GM21576 (cell line): ENCODE measurements at regions not wholly inside any gene's neighbourhood (a gene's known extent, or its start where the extent isn't known, plus 50 kb on each side); places are given as distances from the start of the nearest gene placed in this dataset.
"Not testable (repeated sequence)": the region's sequence is repeated elsewhere in the genome, so short reads cannot be mapped to it uniquely, and the experiment has no call there.

Experiments used
- ATAC-seq: cut with Tn5 transposase; IDR thresholded peaks from one replicate; pipeline ENCODE4 v1.9.1; 2021; ENCODE audit warnings: mild to moderate bottlenecking, moderate library complexity; ENCODE audit not compliant: unreplicated experiment

DNA sequence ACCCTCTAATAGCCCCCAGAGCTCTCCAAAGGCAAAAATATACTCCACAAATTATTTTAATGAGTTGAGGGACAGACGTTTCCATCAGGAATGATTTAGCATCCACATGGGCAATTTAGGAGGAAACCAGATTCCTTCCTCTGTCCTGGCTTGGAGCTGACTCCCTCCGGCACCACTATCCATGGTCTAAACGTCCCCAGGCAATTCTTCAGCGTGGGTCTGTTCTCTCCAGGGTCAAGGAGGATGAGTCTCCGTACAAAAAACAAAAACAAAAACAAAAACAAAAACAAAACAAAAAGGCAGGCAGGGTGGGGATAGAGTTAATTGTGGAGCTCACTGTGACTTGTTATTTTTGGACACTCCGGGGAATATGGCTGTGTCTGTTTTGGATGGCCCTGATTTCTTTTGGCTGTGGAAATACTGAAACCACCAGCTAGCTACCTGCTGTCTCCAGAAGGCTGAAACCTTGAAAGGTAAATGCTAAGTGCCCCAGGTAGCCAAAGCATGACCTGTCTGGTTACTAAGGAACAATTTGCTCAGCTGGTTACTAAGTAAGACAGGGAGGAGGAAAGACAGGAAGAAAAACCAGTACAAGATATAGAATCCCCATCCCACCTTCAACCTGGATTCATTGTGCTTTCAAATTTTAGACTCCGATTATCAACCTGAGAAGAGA lies 419.1 kb upstream of the LCORL start:
- no peak for ATAC-seq

DNA sequence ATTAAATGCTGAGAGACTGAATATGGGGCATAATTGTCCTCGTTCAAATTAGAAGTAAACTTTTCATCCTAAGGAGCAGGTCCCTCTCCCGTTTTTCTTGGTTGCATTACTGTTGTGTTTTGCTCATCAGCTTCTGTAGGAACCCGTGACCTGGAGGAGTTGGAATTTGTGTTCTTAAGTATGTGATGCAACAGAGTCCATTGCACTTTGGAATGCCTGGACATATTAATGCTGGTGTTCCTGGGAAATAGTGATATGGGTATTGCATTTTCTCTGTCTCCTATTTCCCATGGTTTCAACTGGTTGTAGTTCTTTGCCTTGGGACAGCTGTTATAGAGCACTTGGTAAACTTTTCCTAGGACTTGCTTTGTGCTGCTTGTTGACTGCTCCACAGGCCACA lies 417.8 kb upstream of the LCORL start:
- no peak for ATAC-seq

DNA sequence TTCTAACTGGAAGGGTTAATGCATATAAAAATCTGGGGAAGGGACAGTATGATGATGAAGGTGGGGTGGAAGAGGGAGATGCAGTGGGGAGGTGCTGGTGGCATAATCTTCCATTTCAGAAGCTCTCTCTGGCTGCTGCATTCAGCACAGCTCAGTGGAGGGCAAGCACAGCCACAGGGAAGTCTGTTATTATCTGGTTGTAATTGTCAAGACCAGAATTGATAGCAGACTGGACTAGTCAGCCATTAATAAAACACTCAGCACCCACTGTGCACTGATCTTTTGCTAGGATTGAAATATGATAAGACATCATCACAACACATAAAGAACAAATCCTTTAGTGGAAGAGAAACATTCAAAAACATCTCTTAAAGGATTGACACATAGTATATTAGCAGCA lies 414.2 kb upstream of the LCORL start:
- no peak for ATAC-seq

DNA sequence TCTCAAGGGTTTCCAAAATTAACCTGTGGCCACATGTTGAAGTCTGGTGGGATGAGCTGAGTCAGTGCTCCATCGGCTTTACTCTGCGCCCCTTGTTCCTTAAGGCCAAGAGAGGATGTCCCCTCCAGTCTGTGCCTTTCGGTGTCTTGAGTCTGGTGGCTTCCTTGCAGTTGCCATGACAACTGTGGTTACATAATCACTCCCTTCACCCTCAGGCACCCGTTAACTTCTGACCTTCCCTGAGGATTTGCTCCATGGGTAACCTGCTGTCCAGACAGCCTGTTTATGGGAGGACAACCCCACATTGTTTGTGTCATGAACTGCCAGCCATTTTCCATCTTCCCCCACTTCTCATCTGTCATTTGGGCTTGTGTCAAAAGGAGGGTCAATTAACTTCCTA lies 401.1 kb upstream of the LCORL start:
- ATAC-seq, result no peak

DNA sequence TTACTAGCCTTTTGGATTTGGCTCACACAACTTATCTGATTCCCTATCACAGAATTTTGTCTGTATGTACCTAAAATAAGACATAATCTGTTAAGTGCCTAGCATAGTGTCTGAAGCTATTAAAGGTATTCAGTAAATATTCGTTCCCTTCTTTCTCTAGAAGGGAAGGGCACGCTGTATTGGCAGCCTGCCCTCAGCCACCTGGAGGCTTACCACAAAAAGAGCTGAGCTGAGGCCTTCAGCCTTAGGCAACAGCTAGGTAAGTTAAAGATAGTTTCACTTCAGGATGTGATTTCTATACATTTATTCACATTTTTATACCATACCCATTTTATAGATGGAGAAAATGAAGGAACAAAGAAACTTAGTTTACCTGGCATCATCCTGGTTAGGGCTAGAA lies 400.0 kb upstream of the LCORL start:
- no peak for ATAC-seq

DNA sequence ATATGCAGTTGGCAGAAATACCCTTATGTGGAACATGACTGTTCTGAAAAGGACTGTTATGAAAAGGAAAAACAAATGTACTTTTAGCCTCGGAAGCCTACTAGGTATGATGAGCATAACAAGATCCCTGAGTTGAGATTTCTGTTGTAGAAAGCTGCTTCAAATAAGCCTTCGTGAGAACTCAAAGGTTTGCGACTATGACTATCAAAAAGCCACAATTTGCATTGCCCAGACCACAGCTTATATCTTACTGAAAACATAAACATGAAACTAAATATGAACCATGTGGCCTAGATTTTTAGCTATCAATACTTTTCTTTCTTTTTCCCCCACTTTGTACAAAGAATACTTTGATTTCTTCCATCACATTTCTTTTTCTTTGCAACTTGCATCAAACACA lies 398.2 kb upstream of the LCORL start:
- ATAC-seq, result no peak

DNA sequence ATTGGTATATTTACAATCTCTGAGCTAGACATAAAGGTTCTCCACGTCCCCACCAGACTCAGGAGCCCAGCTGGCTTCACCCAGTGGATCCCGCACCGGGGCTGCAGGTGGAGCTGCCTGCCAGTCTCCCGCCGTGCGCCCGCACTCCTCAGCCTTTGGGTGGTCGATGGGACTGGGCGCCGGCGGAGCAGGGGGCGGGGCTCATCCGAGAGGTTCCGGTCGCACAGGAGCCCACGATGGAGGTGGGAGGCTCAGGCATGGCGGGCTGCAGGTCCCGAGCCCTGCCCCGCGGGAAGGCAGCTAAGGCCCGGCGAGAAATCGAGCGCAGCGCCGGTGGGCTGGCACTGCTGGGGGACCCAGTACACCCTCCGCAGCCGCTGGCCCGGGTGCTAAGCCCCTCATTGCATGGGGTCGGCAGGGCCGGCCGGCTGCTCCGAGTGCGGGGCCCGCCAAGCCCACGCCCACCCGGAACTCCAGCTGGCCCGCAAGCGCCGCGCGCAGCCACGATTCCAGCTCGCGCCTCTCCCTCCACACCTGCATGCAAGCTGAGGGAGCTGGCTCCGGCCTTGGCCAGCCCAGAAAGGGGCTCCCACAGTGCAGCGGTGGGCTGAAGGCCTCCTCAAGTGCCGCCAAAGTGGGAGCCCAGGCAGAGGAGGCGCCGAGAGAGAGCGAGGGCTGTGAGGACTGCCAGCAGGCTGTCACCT lies 396.8 kb upstream of the LCORL start:
- not testable (repeated sequence) for ATAC-seq

DNA sequence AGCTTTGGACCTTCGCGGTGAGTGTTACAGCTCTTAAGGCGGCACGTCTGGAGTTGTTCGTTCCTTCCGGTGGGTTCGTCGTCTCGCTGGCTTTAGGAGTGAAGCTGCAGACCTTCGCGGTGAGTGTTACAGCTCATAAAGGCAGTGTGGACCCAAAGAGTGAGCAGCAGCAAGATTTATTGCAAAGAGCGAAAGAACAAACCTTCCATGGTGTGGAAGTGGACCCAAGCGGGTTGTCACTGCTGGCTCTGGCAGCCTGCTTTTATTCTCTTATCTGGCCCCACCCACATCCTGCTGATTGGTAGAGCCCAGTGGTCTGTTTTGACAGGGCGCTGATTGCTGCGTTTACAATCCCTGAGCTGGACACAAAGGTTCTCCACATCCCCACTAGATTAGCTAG lies 396.1 kb upstream of the LCORL start:
- ATAC-seq, result not testable (repeated sequence)

DNA sequence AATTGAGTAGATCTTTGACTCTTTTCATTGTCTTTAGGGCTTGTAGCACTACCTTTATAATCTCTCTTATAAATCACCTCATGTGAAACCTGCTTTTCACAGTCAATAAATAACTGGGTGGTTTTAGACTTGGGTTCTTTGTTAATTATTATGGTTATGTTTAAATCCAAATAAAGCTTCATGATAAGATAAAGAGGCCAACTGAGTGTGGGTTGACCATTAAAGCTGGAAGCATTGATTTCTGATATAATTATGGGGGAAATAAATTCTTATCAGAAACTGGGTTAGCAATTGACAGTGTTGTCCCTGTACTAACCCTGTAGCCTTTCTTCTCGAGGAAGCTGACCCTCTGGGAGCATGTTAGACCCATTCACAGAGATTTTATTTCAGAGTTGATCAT lies 384.7 kb upstream of the LCORL start:
- no peak for ATAC-seq

DNA sequence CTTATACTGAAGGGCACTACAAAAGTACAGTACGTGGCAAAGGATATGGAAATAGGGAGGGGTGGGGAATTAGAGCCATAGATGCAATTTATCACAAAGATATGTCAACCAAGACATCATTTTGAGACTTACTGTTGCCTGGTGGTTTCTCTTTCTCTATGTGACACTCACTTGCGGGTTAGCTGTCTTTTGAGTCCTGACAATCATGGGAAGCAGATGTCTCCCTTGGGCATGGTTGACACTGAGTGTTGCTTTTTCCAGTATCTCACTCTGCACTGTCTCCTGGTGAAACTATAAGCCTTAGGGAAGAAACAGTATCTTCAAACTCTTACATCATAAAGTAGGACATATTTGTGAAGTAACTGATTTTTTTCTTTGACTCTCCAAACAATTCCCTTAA lies 383.5 kb upstream of the LCORL start:
- ATAC-seq, result no peak

DNA sequence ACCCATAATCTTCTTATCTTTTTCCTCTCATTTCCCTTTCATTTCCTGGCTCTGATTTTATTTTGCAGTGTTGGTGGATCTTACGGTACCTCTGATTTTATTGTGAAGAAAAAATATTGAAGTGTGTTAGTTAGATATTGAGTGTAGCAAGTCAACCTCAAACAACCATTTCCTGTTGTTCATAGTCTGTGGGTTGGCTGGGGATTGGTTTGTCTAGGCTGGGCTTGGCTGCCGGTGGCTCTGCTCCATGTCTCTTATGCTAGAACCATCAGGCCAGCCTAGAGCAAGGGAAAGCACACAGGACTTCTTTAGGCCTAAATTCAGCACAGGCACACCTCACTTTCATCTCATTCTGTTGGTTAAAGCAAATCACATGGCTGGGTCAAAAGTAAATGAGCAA lies 383.1 kb upstream of the LCORL start:
- no peak for ATAC-seq

DNA sequence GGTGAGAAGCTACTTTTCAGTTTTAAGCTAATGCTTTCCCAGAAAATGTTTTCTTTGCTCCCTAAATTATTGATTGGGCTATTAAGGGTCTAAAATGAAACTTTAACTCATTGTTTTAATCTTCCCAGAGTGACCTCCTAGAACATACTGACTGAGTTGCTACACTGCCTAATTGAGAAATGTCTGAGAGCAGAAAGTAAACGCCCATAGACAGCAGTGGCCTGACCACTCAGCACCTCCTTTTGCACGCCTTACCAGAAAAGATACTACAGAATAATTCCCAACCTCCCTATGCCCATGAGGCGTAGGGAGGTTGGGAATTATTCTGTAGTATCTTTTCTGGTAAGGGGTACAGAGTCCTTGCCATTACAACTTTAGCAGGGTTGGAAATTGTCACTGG lies 381.8 kb upstream of the LCORL start:
- no peak for ATAC-seq

DNA sequence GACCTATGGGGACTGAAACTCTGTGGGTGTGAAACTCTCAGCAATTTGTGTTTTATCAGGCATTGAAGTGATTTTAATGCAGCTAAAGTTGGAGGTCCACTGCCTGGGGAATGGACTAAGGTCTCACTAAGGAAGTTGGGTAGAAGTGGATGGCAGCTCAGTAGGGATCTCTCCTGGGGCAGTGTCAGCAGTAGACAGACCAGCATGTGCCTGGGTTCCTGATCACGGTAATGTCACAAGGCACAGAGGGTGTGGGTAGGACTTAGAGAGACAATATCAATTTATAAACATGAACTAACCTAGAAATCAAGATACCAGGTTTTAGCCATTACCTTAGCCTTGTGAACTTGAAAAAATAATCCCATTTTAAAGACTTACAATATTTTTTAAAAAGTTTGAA lies 380.3 kb upstream of the LCORL start:
- ATAC-seq, result no peak

DNA sequence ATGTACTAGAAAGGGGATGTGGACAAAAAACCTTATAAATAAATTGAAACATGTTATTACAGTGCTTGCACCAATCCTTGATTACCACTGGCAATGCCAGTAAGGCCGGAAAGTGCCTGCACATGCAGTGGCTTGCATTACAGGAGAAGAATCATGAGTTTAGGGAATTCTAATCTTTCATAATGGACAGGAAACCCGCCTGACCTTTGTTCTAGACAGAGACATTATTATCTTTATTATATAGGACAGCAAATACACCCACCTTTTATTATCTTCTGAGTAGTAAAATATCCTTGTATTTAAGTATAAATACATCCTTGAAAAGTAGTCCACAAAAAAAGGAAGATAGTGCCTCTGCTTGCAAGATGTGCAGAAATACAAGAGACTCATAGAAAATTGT lies 379.9 kb upstream of the LCORL start:
- ATAC-seq, result no peak

DNA sequence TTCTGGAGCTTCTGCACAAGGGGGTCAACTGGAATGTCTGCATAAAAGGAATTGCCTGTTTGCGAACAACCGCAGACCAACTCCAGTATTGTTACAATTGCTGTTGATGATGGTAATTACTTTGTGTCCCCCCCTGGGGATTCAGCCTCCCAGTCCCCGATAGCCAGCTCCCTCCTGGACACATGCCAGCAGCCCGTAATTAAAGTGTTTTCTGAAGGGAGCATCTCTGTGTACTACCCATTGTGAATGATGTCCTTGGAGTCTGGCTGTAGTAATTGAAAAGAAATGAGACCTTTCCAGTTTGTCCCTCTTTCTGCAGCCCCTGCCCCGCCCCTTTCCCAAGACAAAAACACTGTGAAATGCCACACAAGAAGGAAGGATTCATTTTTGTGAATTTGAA lies 377.1 kb upstream of the LCORL start:
- ATAC-seq, result no peak

DNA sequence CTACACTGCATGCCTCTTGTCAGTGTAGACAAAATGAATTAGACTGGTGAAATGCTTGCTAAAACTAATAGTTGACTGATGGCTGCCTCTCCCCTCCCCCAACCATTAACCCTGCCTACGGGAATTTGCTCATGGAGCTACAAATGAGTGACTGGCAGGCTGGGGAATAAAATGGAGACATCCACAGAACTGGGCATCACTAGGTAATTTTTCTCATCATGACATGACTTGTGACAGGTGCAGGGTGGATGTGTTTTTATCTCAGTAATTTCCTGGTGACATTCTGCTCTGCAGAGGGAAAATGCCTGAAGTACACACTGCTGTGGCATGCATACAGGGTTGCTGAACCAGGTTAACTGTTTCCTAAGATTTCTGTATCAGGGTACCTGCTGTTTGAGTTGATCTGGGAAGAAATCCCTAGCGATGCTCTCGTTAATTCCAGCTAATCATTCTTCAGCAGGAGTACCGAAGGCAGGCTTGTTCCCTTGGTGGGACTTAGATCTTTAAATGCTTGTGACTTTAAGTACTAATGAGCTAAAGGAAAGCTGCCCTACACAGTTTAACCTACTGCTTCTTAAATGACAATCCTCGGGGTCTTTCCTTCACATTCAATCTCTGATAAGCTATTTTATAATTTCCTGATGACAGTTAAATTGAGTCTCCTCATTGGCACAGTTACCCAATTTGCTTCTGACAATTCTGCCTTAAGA lies 376.3 kb upstream of the LCORL start:
- ATAC-seq, result no peak

DNA sequence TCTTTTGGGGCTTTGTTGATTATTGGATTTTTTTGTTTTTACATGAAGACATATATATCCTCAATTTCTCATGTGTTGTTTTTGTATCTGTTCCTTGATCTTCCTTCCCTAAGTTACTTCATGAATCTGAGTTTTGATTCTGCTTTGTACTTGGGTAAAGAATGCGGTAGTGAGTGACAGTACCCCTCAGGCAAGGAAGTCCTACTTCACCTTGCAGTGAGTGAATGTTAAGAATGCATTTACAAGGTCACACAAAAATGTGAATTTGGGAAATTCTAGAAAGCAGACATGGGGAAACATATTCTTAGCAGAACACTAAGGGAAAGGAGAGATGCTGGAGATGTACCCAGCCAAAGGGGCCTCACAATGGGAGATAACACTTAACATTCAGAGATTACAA lies 373.1 kb upstream of the LCORL start:
- no peak for ATAC-seq

DNA sequence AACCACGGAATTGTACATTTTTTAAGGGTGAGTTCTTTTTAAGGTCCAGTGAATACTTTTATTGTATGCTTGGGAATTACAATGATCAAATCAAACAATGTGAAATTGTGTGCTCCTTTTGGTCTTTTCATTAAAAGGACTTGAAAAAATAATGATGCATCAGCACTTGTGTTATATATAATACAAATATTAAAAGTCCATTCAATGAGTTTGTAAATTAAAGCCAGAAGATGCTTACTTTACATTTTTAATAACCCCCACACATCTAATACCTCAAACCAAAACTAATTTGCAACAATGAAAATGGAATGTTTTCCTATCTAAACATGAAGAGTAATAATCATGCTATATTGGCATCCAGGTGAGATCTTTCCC lies 369.8 kb upstream of the LCORL start:
- no peak for ATAC-seq

DNA sequence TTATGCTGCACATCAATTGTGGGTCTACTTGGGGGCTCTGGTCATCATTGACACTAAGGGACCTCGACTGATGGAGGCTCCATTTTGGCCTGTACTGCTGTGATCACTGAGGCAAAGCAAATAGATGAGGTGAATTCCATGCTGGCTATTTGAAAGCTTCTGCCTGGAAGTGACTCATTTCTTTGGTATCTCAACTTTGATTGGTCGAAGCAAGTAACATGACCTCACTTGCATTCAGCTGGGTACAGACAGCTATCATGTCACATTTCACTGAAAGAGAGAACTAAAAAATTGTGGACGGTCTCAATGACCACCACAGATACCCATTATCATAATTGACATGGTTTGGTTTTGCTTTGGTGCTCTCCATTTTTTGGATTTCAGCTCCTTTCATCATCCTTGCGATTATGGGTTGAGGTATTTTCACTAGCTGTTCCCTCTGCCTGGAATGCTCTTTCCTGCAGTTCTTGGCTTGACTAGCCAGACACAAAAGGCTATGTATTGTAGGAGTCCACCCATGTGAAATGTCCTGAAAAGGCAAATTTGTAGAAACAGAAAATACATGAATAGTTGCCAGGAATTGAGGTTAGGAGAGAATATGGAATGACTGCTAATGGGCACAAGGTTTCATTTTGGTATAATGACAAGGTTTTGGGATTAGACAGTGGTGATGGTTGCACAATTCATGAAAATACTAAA lies 369.2 kb upstream of the LCORL start:
- ATAC-seq, result no peak

DNA sequence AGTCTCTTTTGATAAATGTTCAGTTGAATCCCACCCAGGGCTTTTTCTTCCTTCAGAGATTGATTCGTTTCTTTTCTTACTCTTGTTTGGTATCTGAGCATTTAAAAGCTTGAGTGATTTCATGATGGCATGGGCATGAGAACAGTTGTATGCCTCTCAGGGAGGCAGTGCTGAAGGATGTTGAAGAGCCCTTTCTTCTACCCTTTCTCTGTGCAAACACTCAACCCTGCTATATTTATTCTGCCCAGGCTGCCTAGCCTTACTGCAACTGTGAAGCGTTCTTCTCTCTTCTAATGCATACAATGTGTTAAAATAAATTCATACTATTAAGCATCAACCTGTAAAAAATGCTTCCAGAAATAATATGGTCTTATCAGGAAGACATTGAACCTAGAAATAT lies 367.6 kb upstream of the LCORL start:
- no peak for ATAC-seq

DNA sequence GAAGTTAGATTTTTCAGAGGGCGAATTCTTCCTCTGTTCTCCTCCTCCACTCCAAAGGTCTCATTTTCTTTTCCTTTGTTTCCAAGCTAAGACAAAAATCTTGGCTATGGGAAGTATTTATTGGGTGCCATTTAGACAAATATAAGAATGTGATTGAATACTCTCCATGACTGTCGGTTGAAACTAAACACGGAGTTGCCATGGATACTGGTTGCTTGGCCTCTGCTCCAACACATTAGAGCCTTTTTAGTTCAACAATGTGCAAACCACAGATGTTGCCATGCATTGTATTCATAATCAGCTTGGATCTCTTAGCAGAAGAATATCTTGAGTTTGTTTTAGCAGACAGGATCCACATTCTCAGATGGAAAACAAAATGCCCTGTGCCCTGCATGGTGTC lies 366.5 kb upstream of the LCORL start:
- ATAC-seq, result no peak

DNA sequence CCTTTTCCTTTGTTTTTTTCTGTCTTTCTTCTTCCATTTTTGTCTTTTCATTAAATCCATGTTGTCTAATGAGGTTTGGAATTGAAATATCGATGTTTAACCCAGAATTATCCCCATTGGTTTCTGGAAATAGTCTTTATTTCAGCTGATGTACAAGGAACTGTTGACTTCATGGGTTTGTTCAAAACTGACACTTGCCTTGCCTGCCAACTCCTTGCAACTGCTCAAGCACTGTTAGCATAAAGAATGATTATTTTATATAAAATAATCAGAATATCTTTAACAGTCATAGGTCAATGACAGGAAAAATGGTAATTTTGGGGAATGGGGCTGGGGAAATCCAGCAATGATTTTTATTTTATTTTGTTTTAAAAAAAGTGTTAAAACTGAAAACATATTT lies 359.6 kb upstream of the LCORL start:
- no peak for ATAC-seq
